Hippocampal formation (tissue), 2 donors: ENCODE measurements at regions not wholly inside any gene's neighbourhood (a gene's known extent, or its start where the extent isn't known, plus 50 kb on each side); places are given as distances from the start of the nearest gene placed in this dataset.
"Not testable (repeated sequence)": the region's sequence is repeated elsewhere in the genome, so short reads cannot be mapped to it uniquely, and the experiment has no call there.

ENCODE experiments used
- DNase-seq, 2 donors: peaks; one replicate each; lab custom pipeline; 2025; lab: John Stamatoyannopoulos, UW

DNA sequence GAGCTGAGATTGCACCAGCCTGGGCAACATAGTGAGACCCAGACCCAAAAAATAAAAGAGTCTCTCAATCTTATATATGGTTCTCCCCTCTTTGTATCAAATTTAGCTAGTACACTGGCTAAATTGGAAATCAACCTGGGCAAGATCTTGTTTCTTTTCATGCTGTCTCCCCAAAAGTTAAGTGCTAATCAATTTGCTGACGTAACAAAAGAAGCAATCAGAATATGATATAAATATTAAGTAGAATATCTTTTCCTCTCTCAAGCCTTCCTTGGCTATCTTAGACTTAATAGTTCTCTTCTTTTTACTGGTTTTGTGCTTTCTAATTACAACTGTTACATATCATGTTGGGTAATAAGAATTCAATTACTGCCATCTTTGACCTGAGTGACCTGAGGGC is 258.9 kb downstream of the KCNRG start:
- DNase-seq, result no peak

- DNase-seq, result no peak
Observed at GRCh38 chr13:50275392-50276063, 260.3 kb downstream of the KCNRG start.

GRCh38 chr13:50276550-50276949 is 261.3 kb downstream of the KCNRG start:
- no peak for DNase-seq

GRCh38 chr13:50277127-50277526 is 261.9 kb downstream of the KCNRG start:
- no peak for DNase-seq

- no peak for DNase-seq
Observed at GRCh38 chr13:50277906-50278305, 262.7 kb downstream of the KCNRG start.

GRCh38 chr13:50280441-50280937 is 265.2 kb downstream of the KCNRG start:
- no peak for DNase-seq

GRCh38 chr13:50282016-50282415 is 266.8 kb downstream of the KCNRG start:
- no peak for DNase-seq

DNA sequence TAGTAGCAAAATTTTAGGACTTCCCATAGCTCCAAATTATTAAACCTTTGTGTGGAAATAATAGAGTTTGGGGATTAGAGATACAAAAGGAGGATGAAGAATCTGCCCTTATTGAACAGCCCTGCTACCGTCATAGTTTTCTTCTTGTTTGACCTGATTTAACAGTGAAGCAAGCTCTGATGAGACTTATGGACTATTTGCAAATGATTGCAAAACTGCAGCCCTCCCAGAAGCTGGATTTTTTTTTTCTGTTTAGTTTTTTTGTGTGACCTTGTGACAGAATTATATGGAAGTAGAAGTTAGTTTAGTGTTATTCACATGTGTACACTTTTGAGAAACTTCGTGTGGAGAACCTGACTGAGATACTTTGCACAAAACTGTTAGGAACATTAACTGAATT is 267.8 kb downstream of the KCNRG start:
- DNase-seq, result no peak

GRCh38 chr13:50284540-50284939 is 269.3 kb downstream of the KCNRG start:
- DNase-seq, result no peak

- no peak for DNase-seq
Observed at GRCh38 chr13:50285283-50285682, 270.0 kb downstream of the KCNRG start.

DNA sequence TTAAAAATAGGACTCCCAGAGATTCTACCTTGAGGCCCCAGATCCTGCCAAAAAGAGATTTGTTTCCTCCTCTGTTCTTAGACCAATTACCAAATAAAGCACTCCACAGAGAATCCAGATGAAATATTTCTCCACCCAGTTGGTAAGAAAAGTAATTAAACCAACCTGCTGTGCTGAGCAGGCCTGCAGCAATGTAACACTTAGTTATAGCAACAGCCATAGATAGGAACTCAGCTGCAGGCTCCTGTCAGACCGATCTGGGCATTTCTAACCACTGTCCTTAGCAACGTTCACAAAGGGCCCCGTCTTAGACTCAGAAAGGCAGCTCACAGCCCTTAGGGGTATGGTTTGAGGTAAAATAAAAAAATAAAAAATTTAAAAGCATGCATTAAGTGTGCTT is 271.1 kb downstream of the KCNRG start:
- DNase-seq, result no peak

GRCh38 chr13:50290186-50290585 is 274.9 kb downstream of the KCNRG start:
- no peak for DNase-seq

- no peak for DNase-seq
Observed at GRCh38 chr13:50291611-50292010, 276.4 kb downstream of the KCNRG start.

DNA sequence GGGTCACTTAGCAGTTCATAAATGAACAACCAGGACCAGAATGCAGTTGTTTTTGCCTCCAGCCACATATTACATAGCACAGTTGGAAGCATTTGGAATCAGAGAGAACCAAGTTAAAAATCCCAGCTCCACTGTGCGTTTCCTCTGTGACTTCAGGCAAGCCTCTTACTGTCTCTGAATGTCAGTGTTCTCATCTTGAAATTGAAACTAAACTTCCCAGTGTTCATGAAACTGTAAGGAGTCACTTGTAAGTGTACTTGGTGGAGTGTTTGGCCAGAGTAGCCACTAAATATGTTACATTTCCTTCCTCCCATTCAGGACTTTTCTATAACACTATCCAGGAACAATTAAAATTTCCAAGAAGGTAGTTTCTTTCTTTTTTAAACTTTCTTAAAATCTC is 276.8 kb downstream of the KCNRG start:
- DNase-seq, result no peak

DNA sequence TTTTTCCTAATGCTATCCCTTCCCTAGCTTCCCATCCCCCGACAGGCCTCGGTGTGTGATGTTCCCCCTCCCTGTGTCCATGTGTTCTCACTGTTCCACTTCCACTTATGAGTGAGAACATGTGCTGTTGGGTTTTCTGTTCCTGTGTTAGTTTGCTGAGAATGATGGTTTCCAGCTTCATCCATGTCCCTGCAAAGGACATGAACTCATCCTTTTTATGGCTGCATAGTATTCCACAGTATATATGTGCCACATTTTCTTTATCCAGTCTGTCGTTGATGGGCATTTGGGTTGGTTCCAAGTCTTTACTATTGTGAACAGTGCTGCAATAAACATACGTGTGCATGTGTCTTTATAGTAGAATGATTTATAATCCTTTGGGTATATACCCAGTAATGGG is 279.2 kb downstream of the KCNRG start:
- not testable (repeated sequence) for DNase-seq

DNA sequence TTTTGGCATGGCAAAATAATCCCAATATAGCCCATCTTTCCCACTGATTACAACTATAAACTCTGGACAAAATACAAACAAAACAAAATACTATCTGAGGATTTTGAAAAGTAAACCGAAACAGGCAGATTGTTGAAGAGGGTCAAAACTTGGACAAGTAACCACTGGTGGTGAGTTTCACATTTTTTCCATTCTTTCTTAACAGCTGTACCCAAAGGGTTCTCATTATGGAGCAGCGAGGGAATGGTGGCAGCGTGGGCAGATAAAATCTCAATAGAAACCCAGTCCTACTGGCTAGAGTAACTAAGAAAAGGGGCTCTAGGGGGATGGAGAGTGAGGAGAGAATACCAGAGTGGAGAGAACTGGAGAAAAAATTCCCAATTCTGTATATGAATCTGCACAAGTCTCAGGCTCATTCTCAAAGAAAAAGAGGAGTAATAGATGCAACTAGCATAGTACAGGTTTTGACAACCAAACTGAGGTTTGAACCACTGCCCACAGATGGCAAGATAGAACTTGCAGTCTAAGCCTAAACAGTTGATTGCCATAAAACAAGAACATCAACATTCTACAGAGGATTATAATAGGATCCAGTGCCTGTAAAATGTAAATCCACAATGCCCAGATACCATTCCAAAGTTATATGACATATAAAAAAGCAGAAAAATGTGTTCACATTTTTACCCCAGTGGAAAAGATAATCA is 284.5 kb downstream of the KCNRG start:
- DNase-seq, result no peak

- DNase-seq, result no peak
Observed at GRCh38 chr13:50303963-50304721, 288.9 kb downstream of the KCNRG start.

DNA sequence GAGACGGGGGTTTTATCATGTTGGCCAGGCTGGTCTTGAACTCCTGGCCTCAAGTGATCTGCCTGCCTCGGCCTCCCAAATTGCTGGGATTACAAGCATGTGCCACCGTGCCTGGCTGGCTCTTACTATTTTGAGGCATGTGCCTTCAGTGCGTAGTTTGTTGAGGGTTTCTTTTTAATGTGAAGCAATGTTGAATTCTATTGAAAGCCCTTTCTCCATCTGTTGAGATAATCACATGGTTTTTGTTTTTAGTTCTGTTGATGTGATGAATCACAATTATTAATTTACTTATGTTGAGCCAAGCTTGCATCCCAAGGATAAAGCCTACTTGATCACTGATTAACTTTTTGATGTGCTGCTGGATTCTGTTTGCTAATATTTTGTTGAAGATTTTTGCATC is 290.9 kb downstream of the KCNRG start:
- DNase-seq, result no peak

DNA sequence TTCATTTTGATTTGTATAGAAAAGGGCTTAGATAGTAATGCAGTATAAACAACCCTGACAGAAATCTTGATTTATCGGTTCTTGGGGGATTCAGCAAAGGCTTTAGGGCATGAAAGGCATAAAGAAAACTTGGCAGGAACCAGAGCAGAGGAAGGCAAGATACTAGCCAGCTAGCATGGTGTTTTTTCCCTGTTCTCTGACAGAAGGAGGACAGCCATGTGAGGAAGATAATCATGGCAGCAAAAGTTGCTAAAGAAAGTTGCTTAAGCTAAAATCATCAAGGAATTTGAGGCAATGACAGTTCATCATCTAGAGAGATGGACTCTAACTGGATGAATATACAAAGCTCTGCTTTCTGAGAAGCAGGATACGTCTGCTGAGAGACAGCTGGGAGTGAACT is 294.1 kb downstream of the KCNRG start:
- no peak for DNase-seq

DNA sequence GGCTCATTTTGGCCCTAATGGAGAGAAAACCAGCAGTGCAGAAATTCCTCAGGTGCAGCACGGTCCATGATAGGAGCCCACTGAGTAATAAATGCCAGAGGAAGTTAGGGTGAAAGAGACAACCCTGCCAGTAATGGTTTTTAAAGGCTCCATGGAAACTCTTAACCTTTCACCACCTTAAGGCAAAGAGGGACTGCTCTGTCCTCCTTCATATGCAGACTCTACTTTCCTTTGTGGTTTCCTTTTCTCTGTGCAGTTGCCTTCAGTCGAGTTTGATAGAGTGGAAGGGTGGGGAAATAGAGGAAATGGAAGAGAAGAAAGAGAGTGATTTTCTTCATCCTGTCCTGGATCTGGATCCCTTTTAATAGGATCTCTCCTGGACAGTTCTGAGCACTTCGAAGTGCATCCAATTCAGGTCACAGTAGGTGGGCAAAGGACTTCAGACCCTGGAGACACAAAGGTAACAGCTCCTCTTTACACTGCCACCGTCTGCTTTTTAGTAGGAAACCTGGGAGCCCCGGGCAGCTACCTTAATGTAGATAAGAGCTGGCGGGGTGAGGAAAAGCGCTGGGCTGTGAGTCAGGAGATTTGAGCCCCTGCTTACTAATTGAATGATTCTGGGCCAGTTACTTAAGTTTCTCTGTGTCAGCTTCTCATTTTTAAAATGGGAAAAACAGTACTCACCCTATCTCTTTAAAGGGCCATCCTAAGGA is 294.8 kb downstream of the KCNRG start:
- DNase-seq, result no peak

DNA sequence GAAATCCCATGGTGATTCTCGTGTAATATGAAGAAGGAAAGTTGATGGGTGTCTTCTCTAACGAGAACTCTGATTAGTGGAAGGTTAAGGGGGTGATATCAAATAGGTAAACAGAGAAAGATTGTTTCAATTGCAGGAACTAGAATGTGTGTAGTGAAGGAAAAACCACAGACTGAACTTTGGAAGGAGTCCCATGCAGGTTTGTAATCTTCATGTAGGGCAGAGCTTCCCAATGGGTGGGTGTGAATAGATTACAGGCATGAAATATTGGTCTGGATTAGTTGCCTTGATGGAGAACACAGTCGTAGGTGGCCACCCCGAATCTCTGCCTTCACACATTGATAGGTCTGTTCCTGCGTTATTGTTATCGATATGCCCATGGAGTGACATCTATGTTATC is 295.5 kb downstream of the KCNRG start:
- no peak for DNase-seq

DNA sequence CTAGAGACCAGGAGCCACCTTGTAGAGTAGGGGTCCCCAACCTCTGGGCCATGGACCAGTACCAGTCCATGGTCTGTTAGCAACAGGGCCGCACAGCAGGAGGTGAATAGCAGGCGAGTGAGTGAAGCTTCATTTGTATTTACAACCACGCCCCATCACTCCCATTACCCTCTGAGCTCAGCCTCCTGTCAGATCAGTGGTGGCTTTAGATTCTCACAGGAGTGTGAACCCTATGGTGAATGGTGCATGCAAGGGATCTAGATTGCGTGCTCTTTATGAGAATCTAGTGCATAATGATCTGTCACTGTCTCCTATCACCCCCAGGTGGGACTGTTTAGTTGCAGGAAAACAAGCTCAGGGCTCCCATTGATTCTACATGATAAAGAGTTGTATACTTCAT is 303.6 kb downstream of the KCNRG start:
- DNase-seq, result no peak
